OCI-LY1 (cell line): ENCODE measurements at regions not wholly inside any gene's neighbourhood (a gene's known extent, or its start where the extent isn't known, plus 50 kb on each side); places are given as distances from the start of the nearest gene placed in this dataset.

ENCODE experiments used
- H2AFZ ChIP-seq: fragments of 200-600 bp; sonication (generic), shearing (Covaris generic); 2 replicates; pipeline ENCODE4 v1.6.0; 2014; ENCODE audit warnings: antibody characterized with exemption, mild to moderate bottlenecking, low read length
- H3F3A ChIP-seq: fragments of 200-600 bp; sonication (generic), shearing (Covaris generic); 2 replicates; pipeline ENCODE4 v1.6.0; 2014; ENCODE audit warnings: mild to moderate bottlenecking, antibody characterized with exemption, low read length, moderate library complexity; ENCODE audit not compliant: insufficient read depth
- H3K27ac ChIP-seq: fragments of 200-600 bp; sonication (generic); 2 replicates; pipeline ENCODE4 v1.5.1; 2014; ENCODE audit warnings: low read length, mixed run types, mild to moderate bottlenecking, low read depth; ENCODE audit not compliant: poor library complexity, severe bottlenecking
- H3K27me3 ChIP-seq: fragments of 200-600 bp; sonication (generic); 2 replicates; pipeline ENCODE4 v1.6.0; 2014; ENCODE audit warnings: antibody characterized with exemption, mild to moderate bottlenecking, low read length, moderate library complexity; ENCODE audit not compliant: insufficient read depth
- H3K36me3 ChIP-seq: fragments of 200-600 bp; sonication (generic); 2 replicates; pipeline ENCODE4 v1.6.1; 2014; ENCODE audit warnings: mild to moderate bottlenecking, antibody characterized with exemption, low read length, moderate library complexity, mixed read lengths; ENCODE audit not compliant: insufficient read depth
- H3K4me1 ChIP-seq: fragments of 200-600 bp; sonication (generic); 2 replicates; pipeline ENCODE4 v1.5.1; 2014; ENCODE audit warnings: mild to moderate bottlenecking, low read length, moderate library complexity; ENCODE audit not compliant: insufficient read depth, severe bottlenecking
- H3K4me2 ChIP-seq: fragments of 200-600 bp; sonication (generic), shearing (Covaris generic); 2 replicates; pipeline ENCODE4 v1.6.1; 2014; ENCODE audit warnings: low read length
- H3K4me3 ChIP-seq: fragments of 200-600 bp; sonication (generic); 2 replicates; pipeline ENCODE4 v1.5.1; 2014; ENCODE audit warnings: low read length, low read depth, mild to moderate bottlenecking, mixed read lengths; ENCODE audit not compliant: poor library complexity, severe bottlenecking
- H3K79me2 ChIP-seq: fragments of 200-600 bp; shearing (Covaris generic); 2 replicates; pipeline ENCODE4 v1.6.1; 2016; ENCODE audit warnings: mixed run types, low read length, mixed read lengths; ENCODE audit not compliant: insufficient read depth
- H3K9ac ChIP-seq: fragments of 200-600 bp; sonication (generic), shearing (Covaris generic); 2 replicates; pipeline ENCODE4 v1.6.1; 2014; ENCODE audit warnings: mild to moderate bottlenecking, low read length, mixed read lengths
- H3K9me2 ChIP-seq: fragments of 200-600 bp; sonication (generic), shearing (Covaris generic); 2 replicates; pipeline ENCODE4 v1.6.1; 2014; ENCODE audit warnings: low read depth, mild to moderate bottlenecking, low read length, mixed read lengths
- H3K9me3 ChIP-seq: fragments of 200-600 bp; shearing (Covaris generic); 2 replicates; pipeline ENCODE4 v1.6.1; 2014; ENCODE audit warnings: low read length, mixed read lengths
- H4K20me1 ChIP-seq: fragments of 200-600 bp; sonication (generic), shearing (Covaris generic); 2 replicates; pipeline ENCODE4 v1.6.0; 2016; ENCODE audit warnings: mild to moderate bottlenecking, low read length; ENCODE audit not compliant: insufficient read depth
- EZH2 ChIP-seq: fragments of 200-600 bp; sonication (generic), shearing (Covaris generic); IDR thresholded peaks from 2 replicates; pipeline ENCODE4 v1.8.0; 2017; ENCODE audit warnings: borderline replicate concordance, mixed run types, mild to moderate bottlenecking, antibody characterized with exemption, low read length, moderate library complexity, mixed read lengths
- TF ChIP-seq, protein P1 (sequence below): fragments of 200-600 bp; sonication (generic), shearing (Covaris generic); IDR thresholded peaks from 2 replicates; pipeline ENCODE4 v1.5.1; 2017; ENCODE audit warnings: mild to moderate bottlenecking, antibody characterized with exemption, low read length, moderate library complexity, mixed read lengths

DNA sequence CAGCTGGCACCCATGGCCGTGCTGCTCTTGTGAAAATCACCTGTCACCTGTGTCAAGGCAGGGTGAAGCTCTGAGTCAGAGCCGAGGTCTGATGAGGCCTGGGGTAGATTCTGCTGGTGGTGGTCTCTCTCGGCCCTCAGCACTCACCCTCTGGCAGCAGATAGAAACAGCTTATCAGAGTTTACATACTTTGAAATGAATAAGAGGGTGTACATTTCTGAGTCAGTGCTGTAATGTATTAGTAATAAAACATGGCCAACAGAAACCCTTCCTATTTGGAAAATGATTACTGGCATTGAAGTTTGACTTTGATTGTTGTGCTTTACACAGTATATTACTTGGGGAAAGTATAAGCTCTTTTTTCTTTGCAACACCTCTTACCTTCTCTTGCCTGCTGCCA is 228.8 kb downstream of the SNX10 start:
- no peaks in the 10 kb centered on the region for H3K27me3 ChIP-seq
- TF ChIP-seq EZH2: no peak
- TF ChIP-seq, protein P1, sequence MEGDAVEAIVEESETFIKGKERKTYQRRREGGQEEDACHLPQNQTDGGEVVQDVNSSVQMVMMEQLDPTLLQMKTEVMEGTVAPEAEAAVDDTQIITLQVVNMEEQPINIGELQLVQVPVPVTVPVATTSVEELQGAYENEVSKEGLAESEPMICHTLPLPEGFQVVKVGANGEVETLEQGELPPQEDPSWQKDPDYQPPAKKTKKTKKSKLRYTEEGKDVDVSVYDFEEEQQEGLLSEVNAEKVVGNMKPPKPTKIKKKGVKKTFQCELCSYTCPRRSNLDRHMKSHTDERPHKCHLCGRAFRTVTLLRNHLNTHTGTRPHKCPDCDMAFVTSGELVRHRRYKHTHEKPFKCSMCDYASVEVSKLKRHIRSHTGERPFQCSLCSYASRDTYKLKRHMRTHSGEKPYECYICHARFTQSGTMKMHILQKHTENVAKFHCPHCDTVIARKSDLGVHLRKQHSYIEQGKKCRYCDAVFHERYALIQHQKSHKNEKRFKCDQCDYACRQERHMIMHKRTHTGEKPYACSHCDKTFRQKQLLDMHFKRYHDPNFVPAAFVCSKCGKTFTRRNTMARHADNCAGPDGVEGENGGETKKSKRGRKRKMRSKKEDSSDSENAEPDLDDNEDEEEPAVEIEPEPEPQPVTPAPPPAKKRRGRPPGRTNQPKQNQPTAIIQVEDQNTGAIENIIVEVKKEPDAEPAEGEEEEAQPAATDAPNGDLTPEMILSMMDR: no peak
- H3K9me2 ChIP-seq: no peaks in the 10 kb centered on the region
- no peaks in the 10 kb centered on the region for H4K20me1 ChIP-seq
- H3K4me1 ChIP-seq: no peaks in the 10 kb centered on the region
- no peaks in the 10 kb centered on the region for H3F3A ChIP-seq
- H3K9ac ChIP-seq: no peak overlapping the region
- no peak overlapping the region for H3K4me3 ChIP-seq
- no peaks in the 10 kb centered on the region for H3K36me3 ChIP-seq
- no peaks in the 10 kb centered on the region for H3K79me2 ChIP-seq
- H3K4me2 ChIP-seq: no peak overlapping the region
- no peaks in the 10 kb centered on the region for H3K9me3 ChIP-seq
- no peak overlapping the region for H3K27ac ChIP-seq
- no peak overlapping the region for H2AFZ ChIP-seq

DNA sequence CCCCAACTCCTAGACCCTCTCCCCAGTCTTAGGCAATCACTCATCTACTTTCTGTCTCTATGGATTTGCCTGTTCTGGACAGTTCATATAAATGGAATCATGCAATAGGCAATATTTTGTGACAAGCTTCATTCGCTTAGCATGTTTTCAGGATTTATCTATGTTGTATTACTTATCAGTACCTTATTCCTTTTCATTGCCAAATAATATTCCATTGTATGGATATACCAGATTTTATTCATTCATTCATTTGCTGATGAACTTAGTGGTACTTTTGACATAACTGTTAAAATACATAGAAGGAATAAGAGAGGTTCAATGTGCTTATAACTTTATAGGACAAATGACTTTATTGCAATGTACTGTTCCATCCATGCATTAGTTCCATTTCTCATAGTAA is 231.0 kb downstream of the SNX10 start:
- Histone ChIP-seq H3K9me2 (no peaks in the 10 kb centered on the region), H4K20me1 (no peaks in the 10 kb centered on the region), H3K9ac (no peak overlapping the region), H3K27me3 (no peaks in the 10 kb centered on the region), H3K27ac (no peak overlapping the region), H3F3A (no peaks in the 10 kb centered on the region), H3K36me3 (no peaks in the 10 kb centered on the region), H3K4me1 (no peaks in the 10 kb centered on the region), H2AFZ (no peak overlapping the region), H3K4me3 (no peak overlapping the region), H3K79me2 (no peaks in the 10 kb centered on the region), H3K9me3 (no peaks in the 10 kb centered on the region), H3K4me2 (no peak overlapping the region)
- TF ChIP-seq, protein P1: no peak
- TF ChIP-seq EZH2: no peak

DNA sequence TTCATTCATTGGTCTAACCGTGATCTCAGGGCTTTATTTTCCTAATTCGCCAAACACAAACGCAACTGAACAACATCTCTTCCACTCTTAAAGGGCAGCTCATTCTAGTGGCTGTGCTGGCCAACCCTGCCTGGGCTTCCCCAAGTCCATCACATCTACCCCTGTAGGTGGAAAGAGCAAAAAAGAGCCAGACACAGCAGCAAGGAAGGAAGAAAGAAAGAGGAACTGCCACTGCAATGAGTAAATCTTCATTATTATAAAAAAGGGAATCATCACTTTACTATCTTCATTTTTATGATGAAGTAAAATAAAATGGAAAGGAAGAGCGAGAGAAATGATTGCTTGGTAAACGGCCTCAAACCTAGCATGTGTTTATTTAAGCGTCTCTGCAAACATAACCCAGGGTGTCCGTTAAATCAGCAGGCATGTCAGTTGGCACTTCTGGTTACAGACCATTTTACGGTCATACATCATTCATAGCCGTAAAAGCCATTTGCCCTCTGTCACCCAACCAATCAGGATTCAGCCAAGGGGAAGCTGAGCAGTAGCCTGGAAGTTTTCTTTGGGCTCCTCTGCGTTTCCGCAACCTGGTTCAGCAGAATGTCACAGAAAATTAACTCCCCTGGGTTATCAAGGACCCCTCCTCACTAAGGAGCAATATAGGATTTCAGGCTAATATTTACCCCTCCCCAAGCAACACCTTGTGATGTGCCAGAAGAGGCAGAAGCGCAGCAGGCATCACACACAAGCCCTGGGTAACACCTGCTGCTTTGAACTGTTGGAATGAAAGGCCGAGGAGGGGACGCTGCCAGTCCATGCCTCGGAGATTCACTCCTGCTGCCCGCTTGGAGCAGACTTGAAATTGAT is 234.0 kb downstream of the SNX10 start:
- Histone ChIP-seq H3K4me3 (no peak overlapping the region), H3K9me2 (no peaks in the 10 kb centered on the region), H3F3A (no peaks in the 10 kb centered on the region), H4K20me1 (no peaks in the 10 kb centered on the region), H3K36me3 (no peaks in the 10 kb centered on the region), H3K4me2 (no peak overlapping the region), H3K9me3 (no peaks in the 10 kb centered on the region), H3K9ac (no peak overlapping the region), H3K79me2 (no peaks in the 10 kb centered on the region), H3K4me1 (no peaks in the 10 kb centered on the region), H2AFZ (no peak overlapping the region), H3K27ac (no peak overlapping the region), H3K27me3 (no peaks in the 10 kb centered on the region)
- TF ChIP-seq, protein P1: no peak
- no peak for TF ChIP-seq EZH2
